Heart left ventricle (tissue), 16 donors: ENCODE measurements at regions not wholly inside any gene's neighbourhood (a gene's known extent, or its start where the extent isn't known, plus 50 kb on each side); places are given as distances from the start of the nearest gene placed in this dataset.

Experiments used
- ATAC-seq, 4 donors: fragments of 200-7000 bp; cut with Tn5 transposase; one replicate each; pipeline ENCODE4 v1.9.1; 2020 to 2022; ENCODE audit warnings: moderate library complexity in 4 of 4, mild to moderate bottlenecking in 3 of 4, moderate number of reproducible peaks in 1 of 4
- DNase-seq, 5 donors: peaks; one replicate each; pipeline ENCODE4 v3.0.0-alpha.2; 2020
- H3K27ac ChIP-seq, 12 donors: fragments of 200-600 bp; sonication (generic) in 4 of 12; one replicate each; pipeline versions ENCODE4 v1.5.0 to v1.8.0; 2016 to 2022; ENCODE audit warnings: mild to moderate bottlenecking in 2 of 12
- H3K27me3 ChIP-seq, 9 donors: fragments of 200-600 bp; sonication (generic) in 2 of 9; one replicate each; pipeline versions ENCODE4 v1.5.1 to v1.8.0; 2016 to 2022; ENCODE audit warnings: mild to moderate bottlenecking in 3 of 9
- H3K36me3 ChIP-seq, 9 donors: fragments of 200-600 bp; sonication (generic) in 2 of 9; one replicate each; pipeline versions ENCODE4 v1.5.0 to v1.8.0; 2018 to 2022; ENCODE audit warnings: mild to moderate bottlenecking in 2 of 9
- H3K4me1 ChIP-seq, 12 donors: fragments of 200-600 bp; sonication (generic) in 4 of 12; one replicate each; pipeline versions ENCODE4 v1.5.0 to v1.8.0; 2016 to 2022; ENCODE audit warnings: mild to moderate bottlenecking in 3 of 12
- H3K4me3 ChIP-seq, 12 donors: fragments of 200-600 bp; sonication (generic) in 4 of 12; one replicate each; pipeline versions ENCODE4 v1.5.0 to v1.8.0; 2017 to 2022; ENCODE audit warnings: mild to moderate bottlenecking in 9 of 12, moderate library complexity in 4 of 12
- H3K9me3 ChIP-seq, 12 donors: fragments of 200-600 bp; sonication (generic) in 4 of 12; one replicate each; pipeline versions ENCODE4 v1.5.0 to v1.8.0; 2016 to 2022; ENCODE audit warnings: mild to moderate bottlenecking in 1 of 12
- POLR2A ChIP-seq, 2 donors: fragments of 450-650 bp; IDR thresholded peaks; one replicate each; pipeline ENCODE4 v1.6.1; 2017; ENCODE audit warnings: antibody characterized with exemption in 2 of 2, mild to moderate bottlenecking in 2 of 2, moderate library complexity in 2 of 2
- WGBS, 4 donors: extraction: QIAGEN DNeasy Blood & Tissue Kit in 2 of 4; methylation state at CpG; one replicate each; pipeline versions ENCODE4 v1.1.5 to v1.1.7; 2013 to 2018; 5-methylcytosine and 5-hydroxymethylcytosine counted together
- intact Hi-C, 10 donors: fragments of 100-400 bp; cut with DNase I; formaldehyde crosslinking; loops; one replicate each; pipeline versions ENCODE4 v1.11.1 to v1.14.2; 2022
- TF ChIP-seq, protein P1 (sequence below), 12 donors: fragments of 200-600 bp; sonication (generic) in 4 of 12; IDR thresholded peaks; one replicate each; pipeline versions ENCODE4 v1.5.0 to v1.8.0; 2018 to 2022; ENCODE audit warnings: antibody characterized with exemption in 12 of 12, mild to moderate bottlenecking in 5 of 12
- donor health status: ischemic (EF 13 %, LVEDD 7.1; RV severe dilation, severe dysfunction).
- donor health status: healthy with polysubstance abuse.
- donor health status: DM: no; HTN: yes; CAD: no.
- donor health status: DM: no; HTN: no; CAD: no.
- donor health status: ischemic (EF 25% LVEDD 6.9; RV normal size, moderate dysfunction).
- donor health status: ischemic (EF 25% LVEDD 5.7; RV mildly dilated, moderate dysfunction).
- donor health status: healthy.
- donor health status: DM: yes; HTN: yes; CAD: no.
- donor health status: ischemic (EF 35%, LVEDD 5.7; RV mildly dilated, moderate dysfunction).
- donor health status: nonischemic (EF 11% LVEDD 7.7; RV severe dilation, severe dysfunction).
- donor health status: DM: yes; HTN: yes; CAD: no.
- donor health status: PGD.
- donor health status: ischemic (EF 29% LVEDD 5.4; RV normal size, mild dysfunction).
- donor health status: nonischemic (EF 23%, LVEDD 6.1; RV moderate dilation, normal function).

- TF ChIP-seq POLR2A (IDR thresholded peaks at IDR 0.05): no peak
- TF ChIP-seq, protein P1, sequence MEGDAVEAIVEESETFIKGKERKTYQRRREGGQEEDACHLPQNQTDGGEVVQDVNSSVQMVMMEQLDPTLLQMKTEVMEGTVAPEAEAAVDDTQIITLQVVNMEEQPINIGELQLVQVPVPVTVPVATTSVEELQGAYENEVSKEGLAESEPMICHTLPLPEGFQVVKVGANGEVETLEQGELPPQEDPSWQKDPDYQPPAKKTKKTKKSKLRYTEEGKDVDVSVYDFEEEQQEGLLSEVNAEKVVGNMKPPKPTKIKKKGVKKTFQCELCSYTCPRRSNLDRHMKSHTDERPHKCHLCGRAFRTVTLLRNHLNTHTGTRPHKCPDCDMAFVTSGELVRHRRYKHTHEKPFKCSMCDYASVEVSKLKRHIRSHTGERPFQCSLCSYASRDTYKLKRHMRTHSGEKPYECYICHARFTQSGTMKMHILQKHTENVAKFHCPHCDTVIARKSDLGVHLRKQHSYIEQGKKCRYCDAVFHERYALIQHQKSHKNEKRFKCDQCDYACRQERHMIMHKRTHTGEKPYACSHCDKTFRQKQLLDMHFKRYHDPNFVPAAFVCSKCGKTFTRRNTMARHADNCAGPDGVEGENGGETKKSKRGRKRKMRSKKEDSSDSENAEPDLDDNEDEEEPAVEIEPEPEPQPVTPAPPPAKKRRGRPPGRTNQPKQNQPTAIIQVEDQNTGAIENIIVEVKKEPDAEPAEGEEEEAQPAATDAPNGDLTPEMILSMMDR (IDR thresholded peaks at IDR 0.05): no peak
- H3K27me3 ChIP-seq: no peaks in the 10 kb centered on the region
- DNase-seq (no peak), ATAC-seq (no peak)
- no peak overlapping the region for H3K27ac ChIP-seq
- no peak overlapping the region for H3K4me3 ChIP-seq
- intact Hi-C loops: loop anchor here in 3 of 10 donors (10.0 kb wide), 2 partner anchors 58 to 68 kb away; partner anchors contain the start of gene LARP1 (in 2 of the 3)
- 86 to 98% (median 92%) methylated on average over 4 of the region's 4 CpGs for WGBS, 4 donors
- H3K9me3 ChIP-seq: no peaks in the 10 kb centered on the region
- H3K36me3 ChIP-seq: no peaks in the 10 kb centered on the region
- H3K4me1 ChIP-seq: peaks cover 0 to 29% (median 11%) of the 10 kb centered on the region in 12 donors
Observed at GRCh38 chr5:154686490-154686889, 68.7 kb upstream of the LARP1 start.

- peak overlapping the region; percentile 23 to 69 (median 54) for H3K4me3 ChIP-seq
- intact Hi-C loops: loop anchor here (2.0 to 10.0 kb wide), 6 partner anchors 62 to 114 kb away; partner anchors contain the start of gene LARP1 (in 7 of the 10)
- no peak for TF ChIP-seq POLR2A (IDR thresholded peaks at IDR 0.05)
- TF ChIP-seq, protein P1 (IDR thresholded peaks at IDR 0.05): no peak
- no peak for ATAC-seq
- no peaks in the 10 kb centered on the region for H3K36me3 ChIP-seq
- H3K27me3 ChIP-seq: no peaks in the 10 kb centered on the region
- peak overlapping the region; percentile 59 to 88 (median 84) for H3K27ac ChIP-seq
- WGBS, 4 donors: 17 to 28% (median 19%) methylated on average over 8 to 16 of the region's 16 CpGs
- H3K9me3 ChIP-seq: no peaks in the 10 kb centered on the region
- DNase-seq: no peak
- peaks cover 0 to 25% (median 7%) of the 10 kb centered on the region in 12 donors for H3K4me1 ChIP-seq
Observed at GRCh38 chr5:154683101-154683880, 71.9 kb upstream of the LARP1 start.

DNA sequence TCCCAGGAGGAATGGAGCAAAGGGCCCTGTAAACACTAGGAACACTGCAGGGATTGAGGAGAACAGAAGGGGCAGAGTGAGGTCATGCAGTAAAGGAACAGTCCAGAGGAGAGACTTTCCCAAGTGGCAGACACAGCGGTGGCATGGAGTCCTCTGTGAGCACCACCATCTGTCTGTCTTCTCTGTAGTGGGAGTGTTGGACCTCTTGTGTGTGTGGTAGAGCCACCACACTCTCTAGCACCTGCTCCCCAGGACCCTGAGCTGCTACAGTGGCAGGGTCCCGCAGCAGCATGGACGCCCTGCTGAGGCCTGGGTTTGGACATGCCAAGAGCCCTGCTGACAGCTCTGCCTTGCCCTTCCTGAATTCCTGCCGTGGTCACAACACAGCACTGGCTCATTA, 75.7 kb upstream of the LARP1 start:
- WGBS, 4 donors: 53 to 82% (median 78%) methylated on average over 2 to 4 of the region's 4 CpGs

DNA sequence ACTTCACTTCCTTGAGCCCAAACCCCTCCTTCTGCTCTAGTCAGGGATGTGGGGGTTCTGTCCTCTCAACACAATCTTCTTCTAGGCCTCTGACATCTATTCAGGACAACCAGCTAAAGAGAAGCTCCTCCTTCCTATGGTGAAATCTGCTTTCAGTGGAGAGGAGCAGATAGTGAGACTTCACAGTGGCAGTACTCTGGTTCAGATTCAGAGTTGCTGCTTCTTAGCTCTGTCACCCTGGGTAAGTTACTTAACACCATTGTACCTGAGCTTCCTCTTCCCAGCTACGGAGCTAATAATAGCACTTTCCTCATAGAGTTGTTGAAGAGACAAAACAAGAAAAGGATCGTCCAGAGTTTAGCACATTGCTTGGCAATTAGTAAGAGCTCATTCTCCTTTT, 77.3 kb upstream of the LARP1 start:
- Histone ChIP-seq H3K9me3 (no peaks in the 10 kb centered on the region), H3K27ac (peak overlapping the region in 10 of 12 donors; percentile 1 to 74 (median 34)), H3K4me3 (no peak overlapping the region), H3K36me3 (no peaks in the 10 kb centered on the region), H3K4me1 (peaks cover 0 to 13% (median under 1%) of the 10 kb centered on the region in 12 donors), H3K27me3 (no peaks in the 10 kb centered on the region)
- no peak for ATAC-seq
- TF ChIP-seq, protein P1 (IDR thresholded peaks at IDR 0.05): no peak
- TF ChIP-seq POLR2A (IDR thresholded peaks at IDR 0.05): no peak
- intact Hi-C loops: no loop called here
- 6 to 17% (median 9%) methylated on average over 2 of the region's 2 CpGs for WGBS, 4 donors
- DNase-seq: no peak

More for the DNA sequence above, 75.7 kb upstream of the LARP1 start:
- ATAC-seq (no peak), DNase-seq (no peak)
- TF ChIP-seq, protein P1 (IDR thresholded peaks at IDR 0.05): no peak
- no peak for TF ChIP-seq POLR2A (IDR thresholded peaks at IDR 0.05)
- Histone ChIP-seq H3K27ac (no peak overlapping the region), H3K9me3 (no peaks in the 10 kb centered on the region), H3K4me1 (peaks cover 0 to 26% (median 8%) of the 10 kb centered on the region in 12 donors), H3K4me3 (no peak overlapping the region), H3K27me3 (no peaks in the 10 kb centered on the region), H3K36me3 (no peaks in the 10 kb centered on the region)
- intact Hi-C loops: no loop called here
